Mucosa of stomach (tissue), 1 donor: ENCODE measurements at regions not wholly inside any gene's neighbourhood (a gene's known extent, or its start where the extent isn't known, plus 50 kb on each side); places are given as distances from the start of the nearest gene placed in this dataset.
"Not testable (repeated sequence)": the region's sequence is repeated elsewhere in the genome, so short reads cannot be mapped to it uniquely, and the experiment has no call there.

Source experiments
- H3K27me3 ChIP-seq: one replicate; pipeline ENCODE4 v1.7.0; 2013; ENCODE audit warnings: mild to moderate bottlenecking, low read length; ENCODE audit not compliant: control insufficient read depth, insufficient read depth
- H3K36me3 ChIP-seq: one replicate; pipeline ENCODE4 v1.7.0; 2013; ENCODE audit warnings: low read length; ENCODE audit not compliant: control insufficient read depth, insufficient read depth
- H3K4me1 ChIP-seq: one replicate; pipeline ENCODE4 v1.7.0; 2013; ENCODE audit warnings: mild to moderate bottlenecking, low read length; ENCODE audit not compliant: control insufficient read depth, insufficient read depth
- H3K4me3 ChIP-seq: one replicate; pipeline ENCODE4 v1.7.0; 2013; ENCODE audit warnings: low read length
- H3K9ac ChIP-seq: one replicate; pipeline ENCODE4 v1.7.0; 2013; ENCODE audit warnings: mild to moderate bottlenecking, low read length, moderate library complexity
- H3K9me3 ChIP-seq: one replicate; pipeline ENCODE4 v1.7.0; 2013; ENCODE audit warnings: mild to moderate bottlenecking, low read length, moderate library complexity; ENCODE audit not compliant: control insufficient read depth
- donor health status: Pancreatic carcinoma.

DNA sequence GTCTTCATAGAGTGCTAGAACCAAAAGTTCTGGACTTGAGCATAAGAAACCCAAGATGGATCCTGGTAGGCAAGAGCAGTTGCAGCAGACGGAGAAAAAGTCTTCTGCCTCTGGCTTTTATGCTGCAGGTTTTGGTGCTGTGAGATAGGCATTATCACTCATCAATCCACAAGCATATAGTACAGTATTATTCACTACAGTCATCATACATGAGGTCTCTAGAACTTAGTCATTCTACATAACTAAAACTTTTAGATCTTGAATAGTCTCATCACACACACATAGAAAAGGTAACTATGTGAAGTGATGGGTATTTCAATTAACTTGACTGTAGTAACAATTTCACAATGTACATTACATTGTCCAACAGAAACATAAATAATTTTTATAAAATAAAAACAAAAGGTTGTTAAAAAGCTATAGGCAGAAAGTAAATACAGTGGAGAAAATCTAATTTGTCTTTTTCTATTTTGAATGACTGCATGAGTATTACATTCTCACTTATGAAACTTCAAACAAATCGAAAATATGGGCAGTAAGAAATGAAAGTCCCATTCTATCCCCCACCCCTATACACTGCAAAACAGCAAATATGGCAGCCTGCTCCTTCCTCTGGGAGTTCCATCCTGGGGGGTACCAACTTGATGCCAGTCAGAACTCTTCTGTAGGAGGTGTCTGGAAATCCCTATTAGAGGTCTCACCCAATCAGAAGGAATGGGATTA is 534.3 kb upstream of the ACVR2A start:
- Histone ChIP-seq H3K9me3 (no peaks in the 10 kb centered on the region), H3K4me1 (no peaks in the 10 kb centered on the region), H3K4me3 (no peak overlapping the region), H3K36me3 (no peaks in the 10 kb centered on the region), H3K9ac (no peak overlapping the region), H3K27me3 (no peaks in the 10 kb centered on the region)

- Histone ChIP-seq H3K4me3 (no peak overlapping the region), H3K9me3 (no peaks in the 10 kb centered on the region), H3K27me3 (no peaks in the 10 kb centered on the region), H3K4me1 (peaks cover 6% of the 10 kb centered on the region), H3K36me3 (no peaks in the 10 kb centered on the region), H3K9ac (no peak overlapping the region)
Observed at GRCh38 chr2:147297820-147298219, 547.0 kb upstream of the ACVR2A start.

- peaks cover 6% of the 10 kb centered on the region for H3K4me1 ChIP-seq
- no peak overlapping the region for H3K4me3 ChIP-seq
- no peaks in the 10 kb centered on the region for H3K9me3 ChIP-seq
- no peaks in the 10 kb centered on the region for H3K36me3 ChIP-seq
- no peak overlapping the region for H3K9ac ChIP-seq
- H3K27me3 ChIP-seq: no peaks in the 10 kb centered on the region
Observed at GRCh38 chr2:147294825-147295392, 549.9 kb upstream of the ACVR2A start.

DNA sequence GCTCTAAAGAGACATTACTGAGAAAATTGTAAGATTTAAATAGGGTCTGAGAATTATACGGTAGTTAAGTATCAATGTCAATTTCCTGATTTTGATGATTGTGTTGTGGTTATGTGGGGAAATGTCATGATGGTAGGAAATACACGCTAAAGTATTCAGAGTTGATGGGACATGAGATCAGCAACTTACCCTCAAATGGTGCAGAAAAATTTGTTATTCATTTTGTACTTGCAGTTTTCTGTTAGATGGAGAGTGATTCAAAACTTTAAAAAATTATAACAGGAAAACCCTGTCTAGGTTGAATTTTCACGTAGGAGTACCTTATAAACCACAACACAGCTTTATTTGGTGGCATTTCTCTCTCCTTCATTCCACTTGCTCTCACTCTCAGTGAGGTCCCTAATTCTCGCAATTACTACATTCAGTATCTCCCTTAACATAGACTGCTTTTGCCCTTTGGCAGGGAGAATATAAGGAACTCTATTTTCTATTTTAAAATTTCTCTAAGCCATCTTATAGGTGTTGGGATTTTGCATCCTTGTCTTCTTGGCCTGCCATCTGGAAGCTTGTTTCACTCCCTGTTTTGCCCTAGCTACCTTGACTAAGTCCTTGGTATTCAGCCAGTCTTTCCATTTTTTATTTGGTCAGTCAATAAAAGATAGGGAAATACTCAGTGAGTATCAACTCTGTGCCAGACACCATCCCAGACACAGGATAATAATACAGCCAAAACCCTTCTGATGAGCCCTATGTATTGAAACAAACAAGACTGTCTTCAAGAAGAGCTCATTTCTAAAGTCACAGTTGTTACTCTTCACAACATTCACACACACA is 550.6 kb upstream of the ACVR2A start:
- H3K4me3 ChIP-seq: no peak overlapping the region
- H3K9ac ChIP-seq: no peak overlapping the region
- H3K36me3 ChIP-seq: no peaks in the 10 kb centered on the region
- no peaks in the 10 kb centered on the region for H3K9me3 ChIP-seq
- H3K27me3 ChIP-seq: no peaks in the 10 kb centered on the region
- peaks cover 6% of the 10 kb centered on the region for H3K4me1 ChIP-seq

GRCh38 chr2:147288131-147288530 is 556.7 kb upstream of the ACVR2A start:
- H3K9me3 ChIP-seq: no peaks in the 10 kb centered on the region
- H3K36me3 ChIP-seq: no peaks in the 10 kb centered on the region
- no peaks in the 10 kb centered on the region for H3K27me3 ChIP-seq
- H3K4me3 ChIP-seq: no peak overlapping the region
- no peak overlapping the region for H3K9ac ChIP-seq
- no peaks in the 10 kb centered on the region for H3K4me1 ChIP-seq

GRCh38 chr2:147275943-147276342 is 568.9 kb upstream of the ACVR2A start:
- no peaks in the 10 kb centered on the region for H3K9me3 ChIP-seq

GRCh38 chr2:147273628-147274027 is 571.2 kb upstream of the ACVR2A start:
- H3K36me3 ChIP-seq: no peaks in the 10 kb centered on the region
- no peak overlapping the region for H3K9ac ChIP-seq
- no peaks in the 10 kb centered on the region for H3K9me3 ChIP-seq
- H3K4me1 ChIP-seq: no peaks in the 10 kb centered on the region
- no peak overlapping the region for H3K4me3 ChIP-seq
- H3K27me3 ChIP-seq: no peaks in the 10 kb centered on the region

More at GRCh38 chr2:147275943-147276342, 568.9 kb upstream of the ACVR2A start:
- H3K36me3 ChIP-seq: no peaks in the 10 kb centered on the region
- no peaks in the 10 kb centered on the region for H3K4me1 ChIP-seq
- H3K9ac ChIP-seq: no peak overlapping the region
- no peaks in the 10 kb centered on the region for H3K27me3 ChIP-seq
- no peak overlapping the region for H3K4me3 ChIP-seq

GRCh38 chr2:147273106-147273505 is 571.7 kb upstream of the ACVR2A start:
- Histone ChIP-seq H3K4me1 (no peaks in the 10 kb centered on the region), H3K4me3 (no peak overlapping the region), H3K36me3 (no peaks in the 10 kb centered on the region), H3K9ac (no peak overlapping the region), H3K9me3 (no peaks in the 10 kb centered on the region), H3K27me3 (no peaks in the 10 kb centered on the region)

DNA sequence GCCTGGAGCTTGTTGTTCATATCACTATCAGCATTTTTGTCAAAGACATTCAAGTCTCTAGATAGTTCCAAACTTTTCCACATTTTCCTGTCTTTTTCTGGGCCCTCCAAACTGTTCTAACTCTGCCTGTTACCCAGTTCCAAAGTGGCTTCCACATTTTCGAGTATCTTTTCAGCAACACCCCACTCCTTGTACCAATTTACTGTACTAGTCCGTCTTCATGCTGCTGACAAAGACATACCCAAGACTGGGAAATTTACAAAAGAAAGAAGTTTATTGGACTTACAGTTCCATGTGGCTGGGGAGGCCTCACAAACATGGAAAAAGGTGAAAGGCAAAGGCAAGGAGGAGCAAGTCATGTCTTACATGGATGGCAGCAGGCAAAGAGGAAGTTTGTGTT is 575.2 kb upstream of the ACVR2A start:
- not testable (repeated sequence) for H3K4me3 ChIP-seq, H3K9me3 ChIP-seq, H3K36me3 ChIP-seq, H3K27me3 ChIP-seq, H3K4me1 ChIP-seq, H3K9ac ChIP-seq

- Histone ChIP-seq H3K9me3 (no peaks in the 10 kb centered on the region), H3K9ac (no peak overlapping the region), H3K36me3 (no peaks in the 10 kb centered on the region), H3K4me1 (no peaks in the 10 kb centered on the region), H3K27me3 (no peaks in the 10 kb centered on the region), H3K4me3 (no peak overlapping the region)
Observed at GRCh38 chr2:147260241-147260640, 584.6 kb upstream of the ACVR2A start.

GRCh38 chr2:147255812-147256211 is 589.0 kb upstream of the ACVR2A start:
- H3K9ac ChIP-seq: no peak overlapping the region

GRCh38 chr2:147250652-147251356 is 594.0 kb upstream of the ACVR2A start:
- H3K4me1 ChIP-seq: no peaks in the 10 kb centered on the region
- H3K36me3 ChIP-seq: no peaks in the 10 kb centered on the region
- H3K9me3 ChIP-seq: no peaks in the 10 kb centered on the region
- H3K9ac ChIP-seq: no peak overlapping the region
- H3K4me3 ChIP-seq: no peak overlapping the region
- H3K27me3 ChIP-seq: no peaks in the 10 kb centered on the region

More at GRCh38 chr2:147255812-147256211, 589.0 kb upstream of the ACVR2A start:
- H3K4me1 ChIP-seq: no peaks in the 10 kb centered on the region
- H3K36me3 ChIP-seq: no peaks in the 10 kb centered on the region
- no peak overlapping the region for H3K4me3 ChIP-seq
- no peaks in the 10 kb centered on the region for H3K27me3 ChIP-seq
- H3K9me3 ChIP-seq: no peaks in the 10 kb centered on the region
